K562 (cell line): ENCODE measurements at regions not wholly inside any gene's neighbourhood (a gene's known extent, or its start where the extent isn't known, plus 50 kb on each side); places are given as distances from the start of the nearest gene placed in this dataset.

Source experiments
- ATAC-seq: fragments of 200-7000 bp; cut with Tn5 transposase; 3 replicates; pipeline ENCODE4 v1.9.1; 2020; ENCODE audit warnings: moderate library complexity
- BruUV-seq: library from RNA; stranded (reverse); fragments of 400-500 nt; replicated peaks from 2 replicates; lab custom pipeline; 2021; lab: Mats Ljungman, UMichigan
- CTCF ChIA-PET: fragments of 300-600 bp; formaldehyde crosslinking; extraction: SDS; loops from one replicate; lab custom pipeline; 2021; ENCODE audit warnings: low intra/inter-chr PET ratio; lab: Yijun Ruan, JAX
- POLR2A ChIA-PET: fragments of 300-600, 350-650 bp; sonication (Branson Sonifier 250); formaldehyde crosslinking; extraction: SDS; loops from one replicate; lab custom pipeline; 2021; ENCODE audit warnings: antibody characterized with exemption, inconsistent platforms; lab: Yijun Ruan, JAX
- DNase-seq, 4 experiments: peaks; one replicate each; pipeline versions ENCODE4 v3.0.0 to v3.0.0-alpha.2; 2011 to 2018; ENCODE audit warnings: low spot score in 3 of 4, mixed read lengths in 3 of 4; ENCODE audit errors: extremely low read depth in 1 of 4
- FAIRE-seq: peaks from 2 replicates; lab custom pipeline; 2011; peaks lifted over from hg19 to GRCh38; lab: Jason Lieb, UNC
- H2AFZ ChIP-seq: 2 replicates; pipeline ENCODE4 v1.6.0; 2011; ENCODE audit warnings: low read depth, low read length, control low read depth, inconsistent platforms
- H3K27ac ChIP-seq: fragments of 200-600 bp; 3 replicates; pipeline ENCODE4 v1.8.0; 2011; ENCODE audit warnings: low read depth, mild to moderate bottlenecking, control low read depth, inconsistent platforms, low read length, moderate library complexity, mixed read lengths; ENCODE audit errors: extremely low read depth
- H3K27me3 ChIP-seq, 2 experiments: fragments of 300-600 bp in 1 of 2; 2 replicates in 1 of 2; 3 replicates in 1 of 2; pipeline versions ENCODE4 v1.6.0 to v1.8.0; 2011; ENCODE audit warnings: inconsistent platforms in 2 of 2, low read length in 2 of 2, mild to moderate bottlenecking in 1 of 2, mixed read lengths in 1 of 2, moderate library complexity in 1 of 2; ENCODE audit not compliant: control insufficient read depth in 2 of 2, insufficient read depth in 2 of 2
- H3K36me3 ChIP-seq: fragments of 300-600 bp; 3 replicates; pipeline ENCODE4 v1.8.0; 2011; ENCODE audit warnings: mild to moderate bottlenecking, low read length, inconsistent platforms; ENCODE audit not compliant: control insufficient read depth, insufficient read depth
- H3K4me1 ChIP-seq, 2 experiments: fragments of 200-600 bp in 1 of 2; replicated peaks in 1 of 2; 2 replicates in 1 of 2; 3 replicates in 1 of 2; pipeline versions ENCODE4 v1.5.1 to v1.8.0; 2011; ENCODE audit warnings: inconsistent platforms in 2 of 2, low read length in 2 of 2, mild to moderate bottlenecking in 1 of 2, mixed read lengths in 1 of 2, moderate library complexity in 1 of 2; ENCODE audit not compliant: control insufficient read depth in 2 of 2, insufficient read depth in 2 of 2
- H3K4me2 ChIP-seq: 2 replicates; pipeline ENCODE4 v1.6.1; 2011; ENCODE audit warnings: low read length, control low read depth, inconsistent platforms, mixed read lengths; ENCODE audit not compliant: insufficient read depth
- H3K4me3 ChIP-seq: fragments of 200-600 bp; sonication (generic), shearing (Covaris generic); 2 replicates; pipeline ENCODE4 v1.5.1; 2016; ENCODE audit warnings: control low read depth, inconsistent platforms
- H3K79me2 ChIP-seq: fragments of 200-600 bp; 3 replicates; pipeline ENCODE4 v1.8.0; 2011; ENCODE audit warnings: low read length, inconsistent platforms; ENCODE audit not compliant: control insufficient read depth, insufficient read depth
- H3K9ac ChIP-seq, 2 experiments: 2 replicates each; pipeline versions ENCODE4 v1.6.0 to v1.6.1; 2011; ENCODE audit warnings: low read depth in 2 of 2, low read length in 2 of 2, control low read depth in 1 of 2, inconsistent platforms in 1 of 2, mild to moderate bottlenecking in 1 of 2, mixed read lengths in 1 of 2; ENCODE audit not compliant: insufficient read depth in 1 of 2
- H3K9me1 ChIP-seq: one replicate; pipeline ENCODE4 v1.6.0; 2011; ENCODE audit warnings: inconsistent platforms, mild to moderate bottlenecking, low read length, moderate library complexity; ENCODE audit not compliant: control insufficient read depth, insufficient read depth
- H3K9me3 ChIP-seq: replicated peaks from 2 replicates; pipeline ENCODE4 v1.5.1; 2011; ENCODE audit warnings: low read depth, low read length, inconsistent platforms; ENCODE audit not compliant: control insufficient read depth, insufficient read depth
- H4K20me1 ChIP-seq: replicated peaks from 2 replicates; pipeline ENCODE4 v1.6.1; 2011; ENCODE audit warnings: low read length, inconsistent platforms, mixed read lengths; ENCODE audit not compliant: control insufficient read depth, insufficient read depth
- C11orf30 ChIP-seq: fragments of 450-650 bp; IDR thresholded peaks from 2 replicates; pipeline ENCODE4 v1.6.1; 2016; ENCODE audit warnings: low read depth, mild to moderate bottlenecking
- CBX2 ChIP-seq: fragments of 200-600 bp; sonication (generic); IDR thresholded peaks from one replicate; pipeline ENCODE4 v1.6.1; 2012; ENCODE audit warnings: mild to moderate bottlenecking, low read length, inconsistent platforms; ENCODE audit not compliant: insufficient read depth, poor library complexity, severe bottlenecking
- CREM ChIP-seq: IDR thresholded peaks from 2 replicates; pipeline ENCODE4 v1.6.1; 2014; ENCODE audit warnings: antibody characterized with exemption, low read depth
- HMG20A ChIP-seq: fragments of 450-650 bp; formaldehyde crosslinking; conservative IDR thresholded peaks from 2 replicates; pipeline ENCODE4 v1.4.0; 2020; ENCODE audit warnings: mild to moderate bottlenecking, mixed read lengths
- HNRNPK ChIP-seq: fragments of 200-400 bp; formaldehyde crosslinking; IDR thresholded peaks from one replicate; pipeline ENCODE4 v1.6.1; 2018; ENCODE audit warnings: mild to moderate bottlenecking, low read depth, low read length; ENCODE audit not compliant: poor library complexity, severe bottlenecking
- ILF3 ChIP-seq: fragments of 450-650 bp; IDR thresholded peaks from 2 replicates; pipeline ENCODE4 v1.6.1; 2018; ENCODE audit warnings: antibody characterized with exemption, mild to moderate bottlenecking, moderate library complexity, borderline replicate concordance
- KDM1A ChIP-seq, 2 experiments: fragments of 450-650 bp; IDR thresholded peaks; 2 replicates each; pipeline ENCODE4 v1.6.1; 2016; ENCODE audit warnings: mild to moderate bottlenecking in 2 of 2
- NFE2 ChIP-seq: IDR thresholded peaks from 2 replicates; pipeline ENCODE4 v1.6.1; 2014; ENCODE audit warnings: antibody characterized with exemption, low read depth
- RHOXF2B ChIP-seq: fragments of 250-450 bp; sonication (Bioruptor Pico); conservative IDR thresholded peaks from 2 replicates; pipeline ENCODE4 v1.5.1; 2021
- YY1 ChIP-seq, 3 experiments: IDR thresholded peaks; 2 replicates each; pipeline ENCODE4 v1.6.1; 2011; ENCODE audit warnings: low read length in 2 of 3, mild to moderate bottlenecking in 2 of 3, moderate library complexity in 2 of 3, borderline replicate concordance in 1 of 3, control low read depth in 1 of 3, low read depth in 1 of 3; ENCODE audit not compliant: insufficient read depth in 3 of 3, insufficient replicate concordance in 2 of 3, control insufficient read depth in 1 of 3, insufficient read length in 1 of 3; ENCODE audit errors: extremely low read depth in 1 of 3
- ZEB2 ChIP-seq: fragments of 450-650 bp; IDR thresholded peaks from 2 replicates; pipeline ENCODE4 v1.6.1; 2016
- WGBS: fragments of 100-300 bp; shearing (Covaris generic); methylation state at CpG from one replicate; pipeline ENCODE4 v1.1.6; 2016; ENCODE audit warnings: low coverage, mixed read lengths; ENCODE audit not compliant: insufficient coverage; ENCODE audit errors: missing lambda C conversion rate; 5-methylcytosine and 5-hydroxymethylcytosine counted together
- in situ Hi-C: fragments of 300-500 bp; cut with MboI; formaldehyde crosslinking; loops from 4 replicates; pipeline ENCODE4 v1.15.0; 2018; ENCODE audit warnings: inconsistent platforms, mixed read lengths
- intact Hi-C: fragments of 100-400 bp; cut with micrococcal nuclease; formaldehyde crosslinking; loops from 2 replicates; pipeline ENCODE4 v1.14.2; 2022
- TF ChIP-seq, protein P1 (sequence below), 3 experiments: fragments of 200-800 bp in 1 of 3; sonication (Bioruptor generic) in 1 of 3; sonication (generic) in 1 of 3; formaldehyde crosslinking in 1 of 3; IDR thresholded peaks; 2 replicates each; pipeline versions ENCODE4 v1.6.1 to v1.8.0; 2016 to 2022; ENCODE audit warnings: mild to moderate bottlenecking in 2 of 3, missing compliant biosample characterization in 2 of 3, missing genetic modification characterization in 2 of 3, missing genetic modification reagents in 1 of 3
- TF ChIP-seq, protein P2 (sequence below): IDR thresholded peaks from 2 replicates; pipeline ENCODE4 v1.6.1; 2014; ENCODE audit warnings: antibody characterized with exemption

DNA sequence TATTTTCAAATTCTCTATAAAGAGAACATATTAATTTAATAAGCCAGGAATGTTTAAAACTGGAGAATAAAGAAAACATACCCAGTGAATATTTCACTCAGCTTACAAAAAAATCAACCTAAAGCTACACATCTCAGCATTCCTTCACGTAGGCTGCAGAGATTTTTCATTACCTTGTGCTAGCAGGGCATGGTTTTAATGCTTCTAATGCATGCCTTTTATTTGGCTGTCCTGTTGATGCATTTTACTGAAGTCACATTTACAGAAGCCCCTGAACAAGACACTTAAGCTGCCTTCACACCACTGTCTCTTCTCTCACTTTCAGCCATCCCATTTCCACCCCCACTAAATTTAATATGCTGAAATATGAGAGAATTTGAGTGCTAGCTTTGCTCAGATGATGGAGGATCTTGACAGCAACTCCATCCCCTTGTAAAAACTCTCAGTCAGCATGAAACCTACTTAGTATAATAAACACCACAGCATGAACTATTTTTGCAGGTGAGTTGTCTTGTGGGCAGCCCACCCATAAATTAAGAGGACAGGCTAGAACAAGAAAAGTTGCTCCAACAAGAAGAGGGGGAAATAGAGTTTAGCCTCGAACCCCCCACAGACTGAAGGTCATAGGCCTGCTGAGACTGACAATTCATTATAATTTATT is 159.4 kb downstream of the SIM1 start:
- in situ Hi-C loops: no loop called here
- WGBS: 0% methylated on average over 2 of the region's 2 CpGs
- CTCF ChIA-PET: no interaction called here

More for the DNA sequence above, 159.4 kb downstream of the SIM1 start:
- DNase-seq (no peak), FAIRE-seq (no peak)
- Histone ChIP-seq H3K9me3 (no peaks in the 10 kb centered on the region), H3K36me3 (no peaks in the 10 kb centered on the region), H4K20me1 (no peaks in the 10 kb centered on the region), H3K9ac (no peak overlapping the region), H3K27me3 (no peaks in the 10 kb centered on the region), H3K27ac (no peak overlapping the region), H3K9me1 (no peaks in the 10 kb centered on the region), H3K4me1 (no peaks in the 10 kb centered on the region)
- intact Hi-C loops: no loop called here
- no TSS peak for BruUV-seq
- TF ChIP-seq CREM: no peak
- no peak for TF ChIP-seq YY1 (IDR thresholded peaks at IDR 0.05; ENCODE audit: borderline replicate concordance in 1 of 3, control insufficient read depth in 1 of 3, extremely low read depth in 1 of 3, insufficient read depth in 3 of 3, insufficient read length in 1 of 3, insufficient replicate concordance in 2 of 3, low read depth in 1 of 3, low read length in 2 of 3)
- no peak for TF ChIP-seq ZEB2
- TF ChIP-seq CBX2: no peak
- no peak for TF ChIP-seq RHOXF2B
- TF ChIP-seq ILF3: no peak
- no peak for TF ChIP-seq NFE2
- TF ChIP-seq, protein P1, sequence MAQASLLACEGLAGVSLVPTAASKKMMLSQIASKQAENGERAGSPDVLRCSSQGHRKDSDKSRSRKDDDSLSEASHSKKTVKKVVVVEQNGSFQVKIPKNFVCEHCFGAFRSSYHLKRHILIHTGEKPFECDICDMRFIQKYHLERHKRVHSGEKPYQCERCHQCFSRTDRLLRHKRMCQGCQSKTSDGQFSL (CRISPR knock-in tag; IDR thresholded peaks at IDR 0.05): no peak
- TF ChIP-seq, protein P1 (tag; IDR thresholded peaks at IDR 0.05): no peak
- TF ChIP-seq, protein P2, sequence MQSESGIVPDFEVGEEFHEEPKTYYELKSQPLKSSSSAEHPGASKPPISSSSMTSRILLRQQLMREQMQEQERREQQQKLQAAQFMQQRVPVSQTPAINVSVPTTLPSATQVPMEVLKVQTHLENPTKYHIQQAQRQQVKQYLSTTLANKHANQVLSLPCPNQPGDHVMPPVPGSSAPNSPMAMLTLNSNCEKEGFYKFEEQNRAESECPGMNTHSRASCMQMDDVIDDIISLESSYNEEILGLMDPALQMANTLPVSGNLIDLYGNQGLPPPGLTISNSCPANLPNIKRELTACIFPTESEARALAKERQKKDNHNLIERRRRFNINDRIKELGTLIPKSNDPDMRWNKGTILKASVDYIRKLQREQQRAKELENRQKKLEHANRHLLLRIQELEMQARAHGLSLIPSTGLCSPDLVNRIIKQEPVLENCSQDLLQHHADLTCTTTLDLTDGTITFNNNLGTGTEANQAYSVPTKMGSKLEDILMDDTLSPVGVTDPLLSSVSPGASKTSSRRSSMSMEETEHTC: no peak
- no peak for TF ChIP-seq HMG20A
- TF ChIP-seq HNRNPK: no peak
- TF ChIP-seq KDM1A (IDR thresholded peaks at IDR 0.05): no peak
- no peak for TF ChIP-seq C11orf30
- TF ChIP-seq, all 486 proteins: peak for 0
- Histone ChIP-seq H2AFZ (no peak overlapping the region), H3K4me2 (no peak overlapping the region), H3K4me3 (no peak overlapping the region), H3K79me2 (no peaks in the 10 kb centered on the region)
- POLR2A ChIA-PET: no interaction called here
- no peak for ATAC-seq
